SK-N-SH (cell line): ENCODE measurements at regions not wholly inside any gene's neighbourhood (a gene's known extent, or its start where the extent isn't known, plus 50 kb on each side); places are given as distances from the start of the nearest gene placed in this dataset.

Experiments
- CTCF ChIA-PET: fragments of 300-600, 350-600 bp; formaldehyde crosslinking; extraction: SDS; loops from one replicate; lab custom pipeline; 2021; lab: Yijun Ruan, JAX
- POLR2A ChIA-PET: fragments of 350-600 bp; sonication (Branson Sonifier 250); formaldehyde crosslinking; extraction: SDS; loops from one replicate; lab custom pipeline; 2020; ENCODE audit warnings: antibody characterized with exemption, inconsistent platforms; lab: Yijun Ruan, JAX
- DNase-seq: peaks from one replicate; pipeline ENCODE4 v3.0.0; 2012
- H2AFZ ChIP-seq: fragments of 200-600 bp; sonication (generic); 2 replicates; pipeline ENCODE4 v1.8.1; 2016; ENCODE audit warnings: antibody characterized with exemption, mild to moderate bottlenecking, low read depth
- H3F3A ChIP-seq: fragments of 200-600 bp; sonication (generic); replicated peaks from 2 replicates; pipeline ENCODE3; 2016; ENCODE audit warnings: antibody characterized with exemption, mild to moderate bottlenecking; ENCODE audit not compliant: insufficient read depth
- H3K27ac ChIP-seq, 2 experiments: fragments of 200-500 bp in 1 of 2; fragments of 200-600 bp in 1 of 2; sonication (Bioruptor generic) in 1 of 2; sonication (generic), shearing (Covaris generic) in 1 of 2; 2 replicates each; pipeline versions ENCODE4 v1.5.1 to v1.6.1; 2014 to 2016; ENCODE audit warnings: low read depth in 2 of 2, inconsistent platforms in 1 of 2, low read length in 1 of 2, mild to moderate bottlenecking in 1 of 2, mixed read lengths in 1 of 2
- H3K27me3 ChIP-seq: fragments of 200-600 bp; sonication (generic), shearing (Covaris generic); 2 replicates; pipeline ENCODE4 v1.6.1; 2016; ENCODE audit warnings: mixed run types; ENCODE audit not compliant: insufficient read depth
- H3K36me3 ChIP-seq, 2 experiments: fragments of 200-500 bp in 1 of 2; fragments of 200-600 bp in 1 of 2; sonication (Bioruptor generic) in 1 of 2; sonication (generic) in 1 of 2; replicated peaks in 1 of 2; 2 replicates each; pipeline versions ENCODE3 to v1.5.1; 2014 to 2016; ENCODE audit warnings: low read length in 1 of 2, mild to moderate bottlenecking in 1 of 2; ENCODE audit not compliant: insufficient read depth in 2 of 2, control insufficient read depth in 1 of 2
- H3K4me1 ChIP-seq, 2 experiments: fragments of 200-500 bp in 1 of 2; fragments of 200-600 bp in 1 of 2; sonication (Bioruptor generic) in 1 of 2; sonication (generic), shearing (Covaris generic) in 1 of 2; 2 replicates each; pipeline versions ENCODE4 v1.5.1 to v1.6.1; 2014 to 2016; ENCODE audit warnings: low read depth in 1 of 2, low read length in 1 of 2, mixed run types in 1 of 2; ENCODE audit not compliant: insufficient read depth in 2 of 2, control insufficient read depth in 1 of 2
- H3K4me2 ChIP-seq: fragments of 200-600 bp; sonication (generic), shearing (Covaris generic); 2 replicates; pipeline ENCODE4 v1.6.1; 2017; ENCODE audit warnings: mixed run types
- H3K4me3 ChIP-seq, 2 experiments: fragments of 200-500 bp in 1 of 2; fragments of 200-600 bp in 1 of 2; sonication (Bioruptor generic) in 1 of 2; sonication (generic), shearing (Covaris generic) in 1 of 2; 2 replicates each; pipeline versions ENCODE4 v1.5.1 to v1.8.1; 2014 to 2016; ENCODE audit warnings: low read depth in 2 of 2, inconsistent platforms in 1 of 2, low read length in 1 of 2, mild to moderate bottlenecking in 1 of 2, mixed read lengths in 1 of 2, moderate library complexity in 1 of 2
- H3K79me2 ChIP-seq: fragments of 200-600 bp; sonication (generic); 2 replicates; pipeline ENCODE4 v1.8.1; 2017; ENCODE audit warnings: mild to moderate bottlenecking; ENCODE audit not compliant: insufficient read depth
- H3K9ac ChIP-seq: fragments of 200-600 bp; sonication (generic); 2 replicates; pipeline ENCODE4 v1.6.1; 2017; ENCODE audit warnings: mixed run types
- H3K9me2 ChIP-seq: fragments of 200-600 bp; sonication (generic); 2 replicates; pipeline ENCODE4 v1.6.1; 2017; ENCODE audit warnings: mixed run types
- H3K9me3 ChIP-seq: fragments of 200-600 bp; sonication (generic); 2 replicates; pipeline ENCODE4 v1.6.1; 2017; ENCODE audit warnings: mixed run types, mild to moderate bottlenecking, moderate library complexity
- H4K20me1 ChIP-seq: fragments of 200-600 bp; sonication (generic); 2 replicates; pipeline ENCODE4 v1.6.1; 2017; ENCODE audit warnings: mild to moderate bottlenecking, mixed run types; ENCODE audit not compliant: insufficient read depth
- GABPA ChIP-seq: IDR thresholded peaks from 2 replicates; pipeline ENCODE4 v1.4.0; 2012; ENCODE audit warnings: low read depth, mild to moderate bottlenecking
- GATA2 ChIP-seq: sonication (generic); formaldehyde crosslinking; IDR thresholded peaks from 2 replicates; pipeline ENCODE4 v1.5.0; 2020; ENCODE audit warnings: mild to moderate bottlenecking, missing genetic modification reagents
- JUND ChIP-seq: IDR thresholded peaks from 2 replicates; pipeline ENCODE4 v1.4.0; 2012
- MEF2A ChIP-seq: IDR thresholded peaks from 2 replicates; pipeline ENCODE4 v1.4.0; 2012; ENCODE audit warnings: low read depth, borderline replicate concordance
- RCOR1 ChIP-seq: fragments of 150-350 bp; IDR thresholded peaks from 2 replicates; pipeline ENCODE4 v1.6.1; 2017; ENCODE audit warnings: antibody characterized with exemption, low read length
- SIN3A ChIP-seq: IDR thresholded peaks from 2 replicates; pipeline ENCODE4 v1.6.1; 2012; ENCODE audit warnings: low read depth, mild to moderate bottlenecking, low read length, moderate library complexity, borderline replicate concordance
- SMC3 ChIP-seq: IDR thresholded peaks from 2 replicates; pipeline ENCODE4 v1.6.1; 2012; ENCODE audit warnings: low read depth, low read length, improper control_type of control experiment
- TCF12 ChIP-seq: IDR thresholded peaks from 2 replicates; pipeline ENCODE4 v1.4.0; 2012
- YY1 ChIP-seq: IDR thresholded peaks from 2 replicates; pipeline ENCODE4 v1.4.0; 2012; ENCODE audit warnings: low read depth, mild to moderate bottlenecking
- WGBS: methylation state at CpG from one replicate; pipeline ENCODE4 v1.1.6; 2017; ENCODE audit warnings: low lambda C conversion rate; 5-methylcytosine and 5-hydroxymethylcytosine counted together
- small RNA-seq, 7 experiments: library from RNA; depleted of rRNA; stranded (forward); fragments of <200 nt; gene quantifications; one replicate each; pipeline ENCODE3, GENCODE V24; 2012

- no peaks in the 10 kb centered on the region for H3F3A ChIP-seq
- no peaks in the 10 kb centered on the region for H3K9me2 ChIP-seq
- no peak overlapping the region for H2AFZ ChIP-seq
- TF ChIP-seq MEF2A (no peak), SMC3 (no peak), GABPA (no peak), RCOR1 (no peak), SIN3A (no peak), JUND (no peak), YY1 (no peak), TCF12 (no peak), GATA2 (CRISPR knock-in tag) (no peak)
- TF ChIP-seq, all 33 proteins: peak for 0
- H3K9ac ChIP-seq: no peak overlapping the region
- H3K4me1 ChIP-seq: no peaks in the 10 kb centered on the region
- H3K4me3 ChIP-seq: no peak overlapping the region
- H3K79me2 ChIP-seq: no peaks in the 10 kb centered on the region
- 59% methylated on average over 7 of the region's 10 CpGs for WGBS
- H3K36me3 ChIP-seq: no peaks in the 10 kb centered on the region
- H3K4me2 ChIP-seq: no peak overlapping the region
- ChIA-PET CTCF (no interaction called here), POLR2A (no interaction called here)
- no peaks in the 10 kb centered on the region for H3K9me3 ChIP-seq
- no peak overlapping the region for H3K27ac ChIP-seq
- H4K20me1 ChIP-seq: no peaks in the 10 kb centered on the region
- DNase-seq: no peak
- no peaks in the 10 kb centered on the region for H3K27me3 ChIP-seq
Observed at GRCh38 chr9:93392974-93393373, 58.5 kb upstream of the FAM120A start.

Small RNA genes lying in the stretch of these regions (small RNA-seq; reads per million reads assigned to genes)
- gene RNU6-829P: 0 reads per million in 7 experiments
